ENCODE measurements at regions not wholly inside any gene's neighbourhood (a gene's known extent, or its start where the extent isn't known, plus 50 kb on each side); places are given as distances from the start of the nearest gene placed in this dataset.

DNA sequence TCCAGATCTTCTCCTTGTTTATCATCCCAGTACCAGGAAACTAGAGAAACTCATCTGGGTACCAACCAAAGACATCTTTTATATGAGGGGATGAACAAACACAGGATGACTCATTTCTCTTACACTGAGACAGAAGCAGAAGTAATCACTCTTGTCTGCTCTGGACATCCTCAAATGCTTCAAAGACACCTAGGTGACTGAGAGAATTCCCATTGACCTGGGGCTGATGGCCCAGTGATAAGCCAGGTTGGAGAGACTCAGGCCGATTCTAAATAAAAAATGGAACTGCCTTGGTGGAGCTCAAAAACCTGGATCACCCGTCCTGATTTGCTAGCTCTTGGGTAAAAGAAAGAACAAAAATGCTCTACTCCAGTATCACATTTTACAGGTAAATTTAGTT lies 182.2 kb downstream of the ZNF486 start:
- no peaks in the 10 kb centered on the region for H3K4me1 Mint-ChIP-seq
- H3K36me3 Mint-ChIP-seq (ENCODE audit: low read depth), result no peaks in the 10 kb centered on the region
- no peak overlapping the region for H3K4me3 Mint-ChIP-seq
- no peak overlapping the region for H3K27ac Mint-ChIP-seq
- TF ChIP-seq, protein P1, sequence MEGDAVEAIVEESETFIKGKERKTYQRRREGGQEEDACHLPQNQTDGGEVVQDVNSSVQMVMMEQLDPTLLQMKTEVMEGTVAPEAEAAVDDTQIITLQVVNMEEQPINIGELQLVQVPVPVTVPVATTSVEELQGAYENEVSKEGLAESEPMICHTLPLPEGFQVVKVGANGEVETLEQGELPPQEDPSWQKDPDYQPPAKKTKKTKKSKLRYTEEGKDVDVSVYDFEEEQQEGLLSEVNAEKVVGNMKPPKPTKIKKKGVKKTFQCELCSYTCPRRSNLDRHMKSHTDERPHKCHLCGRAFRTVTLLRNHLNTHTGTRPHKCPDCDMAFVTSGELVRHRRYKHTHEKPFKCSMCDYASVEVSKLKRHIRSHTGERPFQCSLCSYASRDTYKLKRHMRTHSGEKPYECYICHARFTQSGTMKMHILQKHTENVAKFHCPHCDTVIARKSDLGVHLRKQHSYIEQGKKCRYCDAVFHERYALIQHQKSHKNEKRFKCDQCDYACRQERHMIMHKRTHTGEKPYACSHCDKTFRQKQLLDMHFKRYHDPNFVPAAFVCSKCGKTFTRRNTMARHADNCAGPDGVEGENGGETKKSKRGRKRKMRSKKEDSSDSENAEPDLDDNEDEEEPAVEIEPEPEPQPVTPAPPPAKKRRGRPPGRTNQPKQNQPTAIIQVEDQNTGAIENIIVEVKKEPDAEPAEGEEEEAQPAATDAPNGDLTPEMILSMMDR (IDR thresholded peaks at IDR 0.05; ENCODE audit: unreplicated experiment in 3 of 3), result no peak
- H3K27me3 Mint-ChIP-seq (ENCODE audit: low read depth), result no peaks in the 10 kb centered on the region
- H3K9me3 Mint-ChIP-seq, result no peaks in the 10 kb centered on the region

DNA sequence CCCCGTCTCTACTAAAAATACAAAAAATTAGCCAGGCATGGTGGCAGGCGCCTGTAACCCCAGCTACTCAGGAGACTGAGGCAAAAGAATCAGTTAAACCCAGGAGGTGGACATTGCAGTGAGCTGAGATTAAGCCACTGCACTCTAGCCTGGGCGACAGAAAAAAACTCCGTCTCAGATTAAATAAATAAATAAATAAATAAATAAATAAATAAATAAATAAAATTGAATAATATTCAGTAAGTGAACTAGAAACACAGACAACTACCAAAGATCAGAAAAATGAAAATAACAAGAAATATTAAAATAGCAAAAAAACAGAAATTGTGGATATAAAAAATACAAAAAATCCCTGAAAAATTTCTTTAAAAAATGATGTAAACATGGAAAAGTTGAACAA lies 172.4 kb downstream of the ZNF486 start:
- Mint-ChIP-seq H3K27me3 (ENCODE audit: low read depth) (no peaks in the 10 kb centered on the region), H3K4me3 (no peak overlapping the region), H3K9me3 (peaks cover 4% of the 10 kb centered on the region), H3K36me3 (ENCODE audit: low read depth) (no peaks in the 10 kb centered on the region), H3K4me1 (no peaks in the 10 kb centered on the region), H3K27ac (no peak overlapping the region)
- TF ChIP-seq, protein P1 (IDR thresholded peaks at IDR 0.05; ENCODE audit: unreplicated experiment in 3 of 3), result no peak

DNA sequence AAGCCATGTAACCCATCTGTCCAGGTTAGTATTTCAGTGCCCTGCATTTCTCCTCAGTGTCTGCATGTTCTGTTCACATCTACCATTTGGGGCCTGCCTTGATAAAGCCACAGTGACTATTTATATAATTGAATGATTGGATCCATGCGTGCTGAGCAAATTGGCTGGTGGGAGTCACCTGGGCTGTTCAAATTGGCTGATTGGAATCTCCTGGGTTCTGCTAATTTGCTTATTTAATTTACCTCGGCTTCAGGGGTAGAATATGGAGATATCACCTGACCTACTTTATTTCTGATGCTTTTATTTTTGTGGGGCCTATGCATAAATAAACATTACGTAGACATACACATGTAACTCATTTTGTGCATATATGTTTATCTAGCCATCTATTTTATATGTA lies 167.7 kb downstream of the ZNF486 start:
- no peaks in the 10 kb centered on the region for H3K27me3 Mint-ChIP-seq (ENCODE audit: low read depth)
- no peak overlapping the region for H3K27ac Mint-ChIP-seq
- TF ChIP-seq, protein P1 (IDR thresholded peaks at IDR 0.05; ENCODE audit: unreplicated experiment in 3 of 3), result no peak
- no peaks in the 10 kb centered on the region for H3K36me3 Mint-ChIP-seq (ENCODE audit: low read depth)
- peaks cover 3% of the 10 kb centered on the region for H3K9me3 Mint-ChIP-seq
- no peak overlapping the region for H3K4me3 Mint-ChIP-seq
- H3K4me1 Mint-ChIP-seq, result no peaks in the 10 kb centered on the region

DNA sequence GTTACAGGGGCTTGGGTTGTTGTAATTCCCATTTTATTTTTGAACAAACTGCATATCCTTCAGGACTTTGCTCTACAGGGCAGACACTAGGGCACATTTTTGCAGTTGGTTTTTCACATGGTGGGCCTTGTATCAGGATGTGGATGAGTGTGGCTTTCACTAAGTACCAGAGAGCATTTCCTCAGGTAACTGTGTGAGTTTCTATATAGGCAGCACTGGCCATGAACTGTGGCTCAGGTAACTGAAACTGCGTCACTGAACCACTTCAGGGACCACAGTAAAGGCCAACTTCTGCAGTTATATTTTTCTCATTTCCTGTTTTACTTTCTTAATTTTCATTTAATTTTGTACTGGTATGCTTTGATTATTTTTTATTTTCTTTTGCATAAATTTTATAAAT lies 166.5 kb downstream of the ZNF486 start:
- H3K36me3 Mint-ChIP-seq (ENCODE audit: low read depth), result no peaks in the 10 kb centered on the region
- no peak overlapping the region for H3K4me3 Mint-ChIP-seq
- H3K4me1 Mint-ChIP-seq, result no peaks in the 10 kb centered on the region
- H3K27me3 Mint-ChIP-seq (ENCODE audit: low read depth), result no peaks in the 10 kb centered on the region
- H3K9me3 Mint-ChIP-seq, result peaks cover 3% of the 10 kb centered on the region
- TF ChIP-seq, protein P1 (IDR thresholded peaks at IDR 0.05; ENCODE audit: unreplicated experiment in 3 of 3), result no peak
- no peak overlapping the region for H3K27ac Mint-ChIP-seq

DNA sequence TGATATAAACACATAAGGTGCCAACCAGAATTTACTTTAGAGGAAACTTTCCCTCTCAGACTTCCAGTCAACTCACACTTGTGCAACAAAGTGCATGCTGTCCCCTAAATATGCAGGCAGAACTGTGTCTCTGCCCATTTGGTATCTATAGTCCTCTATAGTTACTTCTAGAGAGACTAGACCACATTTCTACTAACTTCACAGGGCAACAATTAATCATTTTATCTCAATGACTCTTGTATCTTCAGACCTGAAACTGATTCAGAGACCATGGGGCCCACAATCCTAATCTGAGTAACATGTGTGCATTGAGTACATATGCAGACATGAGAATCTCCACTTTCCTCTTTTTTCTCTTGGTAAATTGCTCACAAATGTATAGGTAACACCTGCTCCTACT lies 158.1 kb downstream of the ZNF486 start:
- TF ChIP-seq, protein P1 (IDR thresholded peaks at IDR 0.05; ENCODE audit: unreplicated experiment in 3 of 3), result no peak
- no peak overlapping the region for H3K27ac Mint-ChIP-seq
- H3K4me3 Mint-ChIP-seq, result no peak overlapping the region
- H3K4me1 Mint-ChIP-seq, result no peaks in the 10 kb centered on the region
- no peaks in the 10 kb centered on the region for H3K27me3 Mint-ChIP-seq (ENCODE audit: low read depth)
- H3K36me3 Mint-ChIP-seq (ENCODE audit: low read depth), result no peaks in the 10 kb centered on the region
- H3K9me3 Mint-ChIP-seq, result no peaks in the 10 kb centered on the region

DNA sequence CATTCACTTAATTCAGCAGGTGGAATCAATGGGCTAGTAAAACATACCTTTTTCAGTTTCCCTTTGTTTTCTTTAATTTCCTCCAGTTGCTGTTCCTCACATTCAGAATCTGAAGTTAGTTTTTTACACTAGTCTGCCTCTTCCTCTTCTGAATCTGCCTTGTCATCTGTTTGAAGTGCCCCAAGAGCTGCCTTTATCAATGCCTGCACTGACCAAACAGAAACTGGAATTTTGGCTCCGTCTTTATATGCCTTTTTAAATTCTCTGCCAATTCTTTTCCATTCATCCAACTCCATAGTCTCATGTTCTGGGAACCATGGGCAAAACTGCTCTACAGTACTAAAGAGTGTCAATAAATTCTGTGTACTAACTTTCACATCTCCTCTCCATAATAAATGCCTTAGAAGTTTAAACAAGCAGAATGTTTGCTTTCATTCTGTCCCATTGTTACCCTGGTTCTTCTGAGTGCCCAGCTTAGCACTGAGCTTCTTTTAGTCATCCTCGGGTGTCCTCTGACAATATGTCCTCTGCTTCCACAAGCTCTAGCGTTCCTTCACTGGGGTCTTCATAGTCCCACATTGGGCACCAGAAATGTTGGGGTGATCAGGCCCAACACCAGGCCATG lies 154.2 kb downstream of the ZNF486 start:
- no peak overlapping the region for H3K4me3 Mint-ChIP-seq
- TF ChIP-seq, protein P1 (IDR thresholded peaks at IDR 0.05; ENCODE audit: unreplicated experiment in 3 of 3), result no peak
- no peaks in the 10 kb centered on the region for H3K36me3 Mint-ChIP-seq (ENCODE audit: low read depth)
- no peaks in the 10 kb centered on the region for H3K27me3 Mint-ChIP-seq (ENCODE audit: low read depth)
- no peaks in the 10 kb centered on the region for H3K4me1 Mint-ChIP-seq
- no peaks in the 10 kb centered on the region for H3K9me3 Mint-ChIP-seq
- H3K27ac Mint-ChIP-seq, result no peak overlapping the region

Measured in nephron (organoid).